GM18498 (cell line): ENCODE measurements at regions not wholly inside any gene's neighbourhood (a gene's known extent, or its start where the extent isn't known, plus 50 kb on each side); places are given as distances from the start of the nearest gene placed in this dataset.

ENCODE experiments used
- ATAC-seq: cut with Tn5 transposase; IDR thresholded peaks from one replicate; pipeline ENCODE4 v1.9.1; 2021; ENCODE audit warnings: mild to moderate bottlenecking, moderate library complexity; ENCODE audit not compliant: unreplicated experiment

DNA sequence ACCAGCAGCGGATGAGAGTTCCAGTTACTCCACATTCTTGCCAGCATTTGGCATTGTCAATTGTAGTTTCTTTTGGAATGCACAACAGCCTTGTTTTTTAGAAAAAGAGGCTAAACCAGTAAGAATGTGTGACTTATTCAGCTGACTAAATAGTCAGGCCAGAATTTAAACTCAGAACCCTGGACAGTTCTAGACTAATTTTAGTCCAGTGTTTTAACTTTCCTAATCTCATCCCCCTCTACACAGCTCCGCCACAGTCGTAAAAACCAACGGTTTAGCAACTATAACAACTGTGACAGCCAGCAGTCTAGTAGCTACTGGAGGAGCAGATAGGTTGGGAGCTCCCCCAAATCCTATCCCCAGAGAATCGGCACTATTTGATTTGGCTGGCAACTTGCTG is 103.7 kb downstream of the FOXD1 start:
- ATAC-seq = no peak

DNA sequence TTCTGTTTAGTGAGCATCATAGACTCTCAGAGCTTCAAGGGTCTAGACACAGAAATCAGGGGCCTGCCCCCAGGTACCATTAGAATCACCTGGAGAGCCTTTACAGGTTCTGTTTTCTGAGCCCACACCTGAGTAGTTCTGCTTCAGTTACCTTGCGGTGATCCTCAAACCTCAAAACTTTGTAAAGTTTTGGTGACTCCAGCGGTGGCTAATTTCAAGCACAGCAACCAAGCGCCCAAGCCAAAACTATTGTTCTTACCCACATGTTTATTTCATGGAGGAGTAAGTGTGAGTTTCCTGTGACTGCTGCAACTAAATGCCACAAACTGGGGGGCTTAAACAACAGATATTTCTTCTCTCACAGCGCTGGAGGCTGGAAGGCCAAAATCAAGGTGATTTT is 108.9 kb downstream of the FOXD1 start:
- ATAC-seq = no peak

DNA sequence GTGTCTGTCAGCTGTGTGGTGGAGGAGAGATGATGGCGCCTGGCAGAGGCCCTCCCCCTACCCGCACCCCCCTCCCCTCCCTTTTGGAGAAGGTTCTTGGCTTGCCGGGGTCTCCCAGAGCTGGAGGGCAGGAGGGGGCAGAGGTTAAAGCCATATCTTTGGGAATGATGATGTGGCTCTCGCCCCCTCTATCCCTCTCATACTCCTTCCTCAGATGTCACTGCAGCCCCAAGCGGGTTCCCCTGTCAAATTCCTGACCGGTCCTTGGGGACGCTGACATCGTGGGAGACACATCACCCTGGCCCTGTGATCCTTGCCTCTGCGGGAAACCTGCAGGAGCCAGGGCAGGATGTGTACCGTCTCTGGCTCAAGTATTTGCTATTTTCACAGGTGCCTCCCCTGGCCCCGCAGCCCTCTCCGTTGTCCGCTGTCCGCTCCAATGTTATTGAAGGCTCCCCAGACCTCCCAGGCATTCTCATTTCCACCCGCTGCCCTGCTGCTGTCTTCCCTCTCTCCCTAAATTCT is 109.5 kb downstream of the FOXD1 start:
- ATAC-seq = no peak

DNA sequence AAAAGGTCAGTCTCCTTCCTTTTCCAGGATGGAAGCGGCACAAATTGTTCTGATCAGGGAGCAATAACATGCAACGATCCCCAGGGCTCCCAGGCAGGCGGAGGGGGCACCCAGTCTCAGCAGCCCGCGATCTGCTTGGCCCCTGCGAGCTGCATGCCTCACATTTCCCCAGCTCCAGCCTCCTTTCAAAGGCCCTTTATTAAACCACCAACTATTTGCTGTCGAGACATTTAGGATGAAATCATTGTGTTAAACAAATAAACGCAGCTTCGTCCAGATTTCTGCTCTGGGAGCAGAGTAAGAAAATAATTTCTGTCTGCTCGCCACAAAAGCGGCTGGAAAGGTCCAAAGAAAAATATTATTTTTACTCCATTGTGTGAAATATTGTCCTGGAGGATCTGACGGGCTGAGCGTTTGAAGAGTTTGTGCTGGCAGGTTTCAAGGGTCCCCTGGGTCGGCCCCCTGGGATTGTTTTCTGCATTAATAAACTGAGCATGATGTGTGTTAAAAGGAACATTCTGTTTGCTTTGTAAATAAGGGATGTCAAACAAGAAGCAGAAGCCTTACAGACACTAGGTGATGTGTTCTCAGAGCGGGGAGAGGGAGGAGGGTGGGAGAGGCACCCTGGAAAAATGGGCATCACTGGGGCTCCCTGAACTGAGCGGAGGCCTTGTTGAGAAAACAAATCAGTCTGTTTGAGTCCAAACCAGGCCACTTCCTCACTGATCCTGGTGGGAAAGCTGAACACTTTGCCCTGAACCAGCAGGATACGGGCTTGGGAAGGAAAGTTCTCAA is 110.1 kb downstream of the FOXD1 start:
- ATAC-seq = no peak

DNA sequence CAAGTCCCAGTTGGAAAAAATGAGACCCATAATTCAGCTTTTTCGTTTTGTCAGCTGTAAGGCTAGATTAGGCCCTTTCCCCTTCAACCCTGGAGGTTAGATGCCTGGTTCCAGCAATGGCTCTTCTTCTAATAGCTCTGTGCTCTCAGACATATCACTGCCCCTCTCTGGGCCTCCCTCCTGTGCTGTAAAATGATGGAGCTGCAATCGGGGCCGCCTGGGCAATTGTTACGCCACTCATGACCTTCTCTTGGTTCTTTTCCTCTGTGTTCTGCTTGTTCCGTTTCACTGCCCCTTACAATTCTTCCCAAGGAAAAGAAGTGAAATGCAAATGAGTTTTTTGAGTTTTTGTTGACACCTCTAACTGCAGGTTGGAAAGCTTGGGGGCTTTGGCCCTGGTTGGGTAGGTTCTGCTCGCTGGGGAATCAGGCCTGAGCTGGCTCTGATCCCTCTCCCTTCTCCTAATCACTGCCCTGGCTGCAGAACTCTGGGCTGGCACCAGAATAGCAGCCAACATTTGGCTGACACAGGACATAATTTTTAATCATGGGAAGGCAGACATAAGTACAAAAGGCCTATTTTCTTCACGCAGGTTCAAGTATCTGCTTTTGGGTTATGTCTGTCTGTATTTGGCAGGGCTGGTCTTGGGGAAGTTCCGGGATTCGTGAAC is 110.9 kb downstream of the FOXD1 start:
- no peak for ATAC-seq

DNA sequence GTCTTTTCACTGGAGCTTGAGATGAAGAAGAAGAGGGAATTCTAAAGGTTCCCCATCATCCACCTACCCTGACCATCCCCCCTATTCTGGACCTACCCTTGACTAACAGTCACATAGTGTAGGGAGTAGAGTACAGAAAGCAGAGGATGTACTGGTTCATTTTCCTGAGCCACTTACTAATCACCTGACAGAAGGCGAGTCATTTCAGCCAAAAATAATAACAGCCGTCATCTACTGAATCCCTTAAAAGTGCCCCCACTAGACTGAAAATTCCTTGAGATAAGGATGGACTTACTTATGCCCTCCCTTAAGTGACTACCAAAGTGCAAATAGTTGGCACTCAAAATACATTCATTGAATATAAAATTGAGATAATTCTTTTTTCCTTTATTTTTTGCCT is 112.2 kb downstream of the FOXD1 start:
- no peak for ATAC-seq

DNA sequence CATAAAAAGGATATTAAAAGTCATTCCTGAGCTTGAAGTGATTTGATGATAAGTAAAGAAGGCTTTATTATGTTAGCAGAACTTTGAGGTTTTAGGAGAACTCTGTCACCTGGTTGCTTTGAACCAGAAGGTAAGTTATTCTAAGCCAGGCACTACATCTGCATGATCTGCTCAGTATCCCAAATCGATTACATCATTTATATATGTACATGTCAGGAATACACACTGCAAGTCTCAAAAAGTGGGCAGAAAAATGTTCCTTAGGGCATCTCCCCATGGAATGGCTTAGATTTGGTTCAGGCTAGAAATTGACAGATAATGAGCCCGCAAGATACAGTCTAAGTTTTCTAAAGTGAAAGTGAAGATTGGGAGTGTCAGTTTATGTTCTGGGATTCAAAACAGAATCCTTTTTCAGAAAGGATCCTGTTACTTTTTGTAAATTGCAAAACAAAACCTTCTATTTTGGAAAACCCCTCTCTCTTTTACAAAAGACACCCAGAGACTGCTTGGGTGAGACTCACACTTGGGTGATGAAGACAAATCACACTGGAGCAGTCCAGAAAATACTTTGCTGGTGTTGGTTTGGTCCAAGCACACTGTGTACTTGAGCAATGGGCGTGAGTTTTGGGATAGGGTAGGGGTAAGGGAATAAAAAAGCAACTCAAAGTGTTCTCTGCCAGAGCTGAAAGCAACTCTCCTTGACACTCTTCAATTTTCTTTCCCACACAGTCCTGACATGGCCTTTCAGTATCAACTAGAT is 114.5 kb downstream of the FOXD1 start:
- no peak for ATAC-seq

DNA sequence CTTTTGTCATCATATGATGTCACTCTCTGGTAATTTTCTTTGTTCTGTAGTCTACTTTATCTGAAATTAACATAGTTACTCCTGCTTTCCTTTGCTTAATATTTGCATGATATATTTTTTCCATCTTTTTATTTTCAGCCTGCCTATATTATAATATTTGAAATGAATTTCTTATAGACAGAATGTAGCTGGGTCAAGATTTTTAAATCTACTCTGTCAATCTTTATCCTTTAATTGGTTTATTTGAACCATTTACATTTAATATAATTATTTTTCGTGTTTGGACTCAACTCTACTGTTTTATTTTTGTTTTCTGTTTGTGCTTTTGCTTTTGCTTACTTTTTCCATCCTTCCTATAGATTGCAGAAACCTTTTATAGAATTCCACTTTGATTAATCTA is 118.0 kb downstream of the FOXD1 start:
- ATAC-seq = no peak

DNA sequence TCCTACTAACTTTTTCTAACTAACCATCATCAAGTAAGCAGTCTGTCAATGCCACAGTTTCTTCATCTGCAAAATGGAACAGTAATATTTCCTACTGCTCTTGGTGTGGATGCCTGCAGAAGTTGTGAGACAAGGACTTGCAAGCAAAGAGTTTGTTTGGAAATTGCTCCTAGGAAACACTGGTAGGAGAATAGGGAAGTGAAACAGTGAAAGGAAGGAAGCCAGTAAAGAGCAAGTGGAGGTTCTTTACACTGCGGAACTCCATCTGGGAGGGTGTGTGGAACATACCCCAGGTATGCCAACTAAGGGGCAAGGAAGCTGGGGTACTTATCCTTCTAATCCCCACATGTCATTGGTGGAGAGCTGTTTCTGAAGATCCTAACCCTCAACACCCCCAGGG is 119.9 kb downstream of the FOXD1 start:
- ATAC-seq = no peak

DNA sequence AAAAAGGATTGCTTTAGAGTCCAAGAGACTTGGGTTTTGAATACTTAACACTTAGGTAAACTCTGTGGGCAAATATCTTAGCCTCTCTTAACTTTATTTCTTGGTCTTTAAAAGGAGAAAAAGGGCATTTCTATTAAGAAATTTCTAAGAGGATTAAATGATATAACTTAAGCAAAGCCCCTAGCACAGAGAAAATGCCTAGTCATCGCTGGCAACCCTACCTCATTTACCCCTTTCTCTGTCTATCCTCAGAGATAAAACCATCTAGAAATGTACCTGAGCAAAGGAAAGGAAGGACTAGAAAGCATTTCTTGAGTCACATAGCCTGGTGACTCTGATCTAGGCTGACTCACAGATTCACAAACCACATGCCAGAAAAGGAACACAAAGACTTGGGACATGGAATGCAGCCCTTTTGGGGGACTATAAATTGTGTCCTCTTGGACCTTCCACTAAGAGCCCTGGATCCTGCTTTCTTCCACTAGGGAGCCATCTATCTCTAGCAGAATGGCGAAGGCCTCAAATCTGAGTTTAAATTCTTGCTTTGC is 120.6 kb downstream of the FOXD1 start:
- no peak for ATAC-seq

DNA sequence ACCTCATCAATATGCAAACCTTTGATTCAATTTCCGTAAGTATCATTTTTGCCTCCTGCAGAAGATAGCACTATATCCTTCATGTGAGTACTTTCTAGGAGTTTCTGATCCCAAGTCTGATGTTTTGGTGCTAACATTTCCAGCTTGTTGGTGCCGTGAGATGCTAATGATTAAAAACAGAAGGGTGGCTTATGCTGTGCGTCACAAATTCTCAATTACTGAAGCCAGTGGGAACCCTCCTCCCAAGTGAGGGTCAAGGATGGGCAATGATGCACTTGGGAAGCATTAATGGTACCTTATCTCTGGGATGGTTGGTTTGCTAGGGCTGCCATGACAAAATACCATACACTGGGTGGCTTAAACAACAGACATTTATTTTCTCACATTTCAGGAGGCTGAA is 123.0 kb downstream of the FOXD1 start:
- no peak for ATAC-seq

DNA sequence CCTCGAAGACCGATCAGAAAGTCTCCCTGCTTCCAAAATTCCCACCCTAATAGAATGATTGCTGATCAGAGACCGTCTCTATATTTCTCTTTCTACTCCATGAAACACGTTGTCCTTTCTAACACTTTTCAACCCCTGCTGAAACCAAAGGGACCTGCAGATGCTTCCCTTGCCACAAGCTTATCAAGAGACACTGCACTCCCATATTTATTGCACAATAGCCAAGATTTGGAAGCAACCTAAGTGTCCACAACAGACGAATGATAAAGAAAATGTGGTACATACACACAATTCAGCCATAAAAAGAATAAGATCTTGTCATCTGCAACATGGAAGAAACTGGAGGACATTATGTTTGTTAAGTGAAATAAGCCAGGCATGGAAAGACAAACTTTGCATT is 125.1 kb downstream of the FOXD1 start:
- no peak for ATAC-seq

DNA sequence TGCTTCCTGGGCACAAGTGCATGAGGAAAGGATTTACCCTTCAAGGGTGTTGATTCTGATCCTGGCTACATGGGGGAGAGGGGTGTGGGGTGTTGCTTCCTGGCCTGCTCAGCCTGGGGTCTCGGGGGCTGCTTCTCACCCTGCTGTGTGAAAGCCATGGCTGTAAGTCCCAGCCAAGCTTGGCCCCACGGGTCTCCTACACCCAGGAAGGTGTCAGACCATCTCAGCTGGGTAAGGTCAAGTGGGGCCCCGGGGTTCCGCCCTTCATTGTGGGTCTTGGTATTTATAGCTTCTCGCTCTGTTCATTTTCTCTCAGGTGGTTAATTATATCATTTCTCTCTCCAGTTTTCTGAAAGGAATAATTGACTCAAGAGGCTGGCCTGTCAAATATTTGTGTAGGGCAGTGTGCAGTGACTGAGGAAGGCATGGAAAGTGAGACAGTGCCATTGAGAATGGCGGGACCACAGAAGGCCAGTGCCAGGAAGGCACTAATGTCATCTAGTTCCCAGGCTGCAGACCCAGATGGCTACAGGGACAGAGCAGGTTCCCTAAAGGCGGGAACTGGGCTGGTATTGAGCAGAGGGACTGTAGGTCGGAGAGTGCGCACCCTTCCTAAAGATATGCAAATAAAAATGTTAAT is 126.0 kb downstream of the FOXD1 start:
- ATAC-seq = no peak

DNA sequence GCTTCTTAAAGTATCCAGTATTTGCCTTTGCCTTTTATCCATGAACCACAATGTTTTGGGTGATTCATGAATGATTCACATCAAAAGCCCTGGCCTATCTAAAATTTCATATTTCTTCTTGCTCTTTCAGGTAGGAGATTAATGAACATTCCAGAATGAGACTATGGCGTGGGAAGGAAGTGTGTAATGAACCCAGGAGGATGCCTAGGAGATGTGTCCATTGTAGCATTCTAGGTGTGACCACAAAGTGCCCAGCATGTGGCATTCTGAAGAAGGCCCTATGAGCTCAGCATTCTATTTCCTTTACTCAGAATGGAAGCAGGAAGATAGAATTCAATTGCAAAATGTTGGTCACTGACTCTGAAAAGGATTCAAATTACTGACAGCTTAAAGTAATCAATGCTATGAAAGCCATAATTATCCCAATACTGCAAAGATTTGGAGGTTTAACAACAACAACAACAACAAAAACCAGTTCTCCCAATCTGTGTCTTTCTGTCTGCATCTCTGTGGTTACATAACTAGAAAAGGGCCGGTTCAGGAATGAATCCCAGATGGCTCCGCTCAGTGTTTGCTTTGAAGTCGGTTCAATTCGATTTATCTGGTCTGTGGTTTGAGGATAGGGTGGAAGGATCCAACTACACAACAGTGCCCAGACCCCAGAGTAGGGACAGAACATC is 126.7 kb downstream of the FOXD1 start:
- no peak for ATAC-seq

DNA sequence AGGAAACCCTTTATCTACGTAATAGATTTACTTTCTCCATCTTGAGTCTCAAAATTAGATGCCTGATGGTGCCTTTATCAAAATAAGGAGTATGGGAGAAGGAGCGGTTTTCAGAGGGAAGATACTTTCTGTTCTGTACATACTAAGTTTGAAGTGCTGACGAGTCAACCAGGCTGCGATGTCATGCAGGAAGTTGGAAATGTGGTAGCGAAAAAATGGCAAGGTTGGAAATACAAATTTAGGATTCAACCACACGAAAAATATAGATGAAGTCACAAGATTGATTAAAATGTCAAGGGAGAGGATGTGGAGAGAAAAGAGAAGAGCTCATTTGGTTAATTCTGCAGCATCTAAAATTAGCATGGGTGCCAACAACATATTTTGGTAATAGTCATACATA is 129.5 kb downstream of the FOXD1 start:
- ATAC-seq = no peak

DNA sequence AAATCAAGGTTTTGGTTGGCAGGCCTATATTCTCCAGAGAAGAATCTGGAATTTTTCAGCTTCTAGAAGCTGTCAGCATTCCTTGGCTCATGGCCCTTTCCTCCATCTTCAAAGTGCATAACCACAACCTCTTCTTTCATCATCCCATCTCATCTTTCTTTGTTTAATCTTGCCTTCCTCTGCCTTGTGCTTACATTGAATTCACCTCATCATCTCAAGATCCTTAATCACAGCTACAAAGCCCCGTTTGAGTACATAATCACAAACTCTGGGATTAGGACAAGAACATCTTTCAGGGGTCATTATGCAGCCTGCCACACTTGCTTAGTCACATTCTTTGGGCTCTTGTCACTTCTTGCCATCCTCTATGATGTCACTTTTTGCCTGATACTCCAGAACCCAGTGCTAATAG is 130.3 kb downstream of the FOXD1 start:
- no peak for ATAC-seq

DNA sequence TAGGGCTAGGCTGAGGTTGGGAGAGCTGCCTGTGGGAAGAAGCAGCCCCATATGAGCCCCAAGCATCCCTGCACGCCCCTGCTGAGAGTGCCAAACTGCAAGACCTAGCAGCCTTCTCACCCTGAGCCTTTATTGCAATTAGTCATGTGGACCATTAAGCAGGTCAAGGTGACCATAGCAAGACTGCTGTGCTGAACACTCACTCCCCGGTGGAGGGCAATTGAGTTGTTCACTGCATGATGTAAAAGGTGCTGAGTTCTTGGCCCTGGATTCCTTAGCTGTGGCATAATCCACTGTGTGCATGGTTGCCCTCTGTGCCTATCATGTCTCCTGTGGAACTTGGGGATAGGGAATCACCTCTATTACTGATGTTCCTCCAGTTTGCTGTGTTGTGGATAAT is 131.1 kb downstream of the FOXD1 start:
- no peak for ATAC-seq

DNA sequence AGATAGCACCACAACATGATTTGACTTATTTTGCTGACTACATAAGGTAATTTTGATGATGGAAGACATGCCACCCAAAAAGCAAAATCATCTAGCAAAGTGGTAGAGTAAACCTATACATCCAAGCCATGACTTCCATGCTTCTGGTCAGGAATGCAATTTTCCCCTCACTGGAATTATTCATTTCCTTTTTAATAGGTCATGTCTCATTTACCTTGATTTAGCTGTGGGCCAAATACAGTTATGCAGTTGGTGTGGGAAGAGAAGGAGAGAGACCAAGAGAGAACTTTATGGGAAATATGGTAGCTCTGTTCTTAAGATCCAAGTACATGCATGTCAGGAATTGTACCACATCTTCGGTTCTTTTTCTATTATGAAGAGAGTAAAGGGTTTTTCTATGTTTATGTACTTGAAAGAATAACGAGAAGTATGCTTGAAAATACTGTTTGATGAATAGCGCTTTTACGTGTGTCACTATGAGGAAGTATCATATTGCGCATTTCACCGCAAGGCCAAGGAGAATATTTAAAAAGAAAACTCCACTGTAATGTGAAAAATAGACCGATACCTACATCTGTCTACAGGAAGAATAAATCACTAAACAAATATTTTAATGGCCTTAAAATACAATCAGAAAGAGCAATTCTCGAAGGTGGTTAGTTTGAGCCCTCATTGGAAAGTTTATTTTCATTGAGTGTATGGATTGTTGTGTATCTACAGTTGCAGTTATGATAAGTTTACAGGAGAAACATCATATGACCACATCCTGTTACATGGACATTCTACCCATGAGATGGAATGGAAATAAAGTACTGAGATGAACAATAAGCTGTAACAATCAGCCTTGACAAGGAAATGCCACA is 134.0 kb downstream of the FOXD1 start:
- ATAC-seq = no peak

DNA sequence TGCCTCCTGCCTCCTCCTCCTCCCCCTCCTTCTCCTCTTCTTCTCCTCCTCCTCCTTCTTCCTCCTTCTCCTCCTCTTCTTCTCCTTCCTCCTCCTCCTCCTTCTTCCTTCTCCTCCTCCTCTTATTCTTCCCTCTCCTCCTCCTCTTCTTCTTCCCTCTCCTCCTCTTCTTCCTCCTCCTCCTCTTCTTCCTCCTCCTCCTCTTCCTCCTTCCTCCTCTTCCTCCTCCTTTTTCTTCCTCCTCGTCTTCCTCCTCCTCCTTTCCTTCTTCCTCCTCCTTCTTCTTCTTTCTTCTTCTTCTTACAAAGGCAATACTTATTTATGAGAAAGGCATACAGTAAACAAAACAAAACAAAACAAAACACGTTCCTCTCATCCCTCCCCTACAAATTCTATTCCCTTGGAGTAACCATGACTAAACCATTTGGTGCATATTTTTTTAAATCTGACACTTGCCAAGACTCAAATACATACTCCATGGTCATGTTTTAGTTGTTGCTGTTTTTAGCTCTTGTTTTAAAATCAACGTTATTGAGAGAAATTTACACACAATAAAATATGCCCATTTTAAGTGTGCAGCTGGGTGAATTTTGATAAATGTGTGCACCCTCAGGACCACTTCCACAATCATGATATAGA is 135.6 kb downstream of the FOXD1 start:
- no peak for ATAC-seq
